ENCODE measurements at regions not wholly inside any gene's neighbourhood (a gene's known extent, or its start where the extent isn't known, plus 50 kb on each side); places are given as distances from the start of the nearest gene placed in this dataset.

DNA sequence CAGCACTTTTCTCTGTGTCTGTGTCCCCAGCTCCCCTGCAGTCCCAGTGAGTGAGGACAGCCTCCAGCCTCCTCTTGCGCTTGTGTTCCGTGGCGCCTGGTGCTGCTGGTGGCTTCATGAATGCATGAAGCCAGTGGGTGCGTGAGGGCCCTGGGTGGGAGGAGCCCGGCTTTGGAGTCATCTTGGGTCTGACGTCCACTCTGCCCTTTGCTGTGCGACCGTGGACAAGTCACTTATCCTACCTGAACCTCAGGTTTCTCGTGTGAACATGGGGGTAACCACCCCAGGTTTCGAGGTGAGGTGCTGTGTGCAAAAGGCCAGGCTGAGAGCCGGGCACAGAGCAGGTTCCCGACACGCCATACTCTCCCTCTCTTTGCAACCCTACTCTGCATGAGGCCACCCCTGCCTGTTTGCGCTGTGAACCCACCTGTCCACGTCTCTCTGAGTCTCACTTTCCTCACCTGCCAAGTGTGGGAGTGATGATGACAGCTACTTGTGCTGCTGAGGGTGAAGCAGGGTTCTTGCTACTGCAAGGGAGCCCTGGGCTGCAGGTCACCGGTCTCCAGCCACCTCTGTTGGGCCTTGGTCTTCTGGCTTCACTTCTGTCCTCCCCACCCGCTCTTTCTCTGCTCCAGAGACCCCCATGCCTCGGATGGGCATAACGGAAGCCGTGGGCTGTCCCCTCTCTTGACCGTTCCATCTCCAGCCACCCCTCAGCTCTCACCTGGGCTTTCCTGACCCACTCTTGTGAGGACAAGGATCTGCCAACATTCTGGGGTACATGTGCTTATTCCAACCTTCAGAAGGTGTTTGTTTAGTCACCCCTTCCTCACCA is 537.6 kb downstream of the TBC1D22A start:
- no peak for DNase-seq (ENCODE audit: low read depth in 4 of 4, low spot score in 2 of 4)

DNA sequence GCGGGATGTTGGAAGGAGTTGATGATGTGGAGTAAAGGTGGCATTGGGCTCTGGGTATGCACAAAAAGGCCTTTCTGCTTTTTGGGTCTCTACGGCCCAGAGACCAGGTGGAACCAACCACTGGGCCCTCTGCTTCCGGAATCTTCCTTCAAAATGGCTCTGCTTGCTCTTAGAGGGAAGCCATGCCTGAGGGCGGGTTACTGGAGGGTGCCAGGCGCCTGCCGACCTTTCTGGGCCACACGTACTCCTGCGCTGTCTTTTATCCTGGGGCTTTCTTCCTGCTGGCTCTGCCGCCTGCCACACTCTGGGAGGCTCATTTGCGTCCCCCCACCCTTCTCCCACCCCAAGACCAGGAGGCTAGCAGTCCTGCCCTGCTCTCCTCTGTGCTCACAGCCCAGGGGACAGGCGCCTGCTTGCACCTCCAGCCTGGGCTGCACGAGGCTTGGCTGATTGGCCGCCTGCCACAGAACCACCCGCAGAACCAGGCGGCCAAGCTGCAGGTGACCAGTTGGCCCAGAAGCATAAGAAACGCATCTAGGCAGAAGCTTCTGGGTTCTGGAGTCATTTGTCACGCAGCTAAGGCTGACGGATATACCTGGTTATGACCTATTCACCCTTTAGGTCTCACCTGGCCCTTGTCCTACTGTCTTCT is 536.9 kb downstream of the TBC1D22A start:
- DNase-seq (ENCODE audit: low read depth in 4 of 4, low spot score in 2 of 4), result no peak

DNA sequence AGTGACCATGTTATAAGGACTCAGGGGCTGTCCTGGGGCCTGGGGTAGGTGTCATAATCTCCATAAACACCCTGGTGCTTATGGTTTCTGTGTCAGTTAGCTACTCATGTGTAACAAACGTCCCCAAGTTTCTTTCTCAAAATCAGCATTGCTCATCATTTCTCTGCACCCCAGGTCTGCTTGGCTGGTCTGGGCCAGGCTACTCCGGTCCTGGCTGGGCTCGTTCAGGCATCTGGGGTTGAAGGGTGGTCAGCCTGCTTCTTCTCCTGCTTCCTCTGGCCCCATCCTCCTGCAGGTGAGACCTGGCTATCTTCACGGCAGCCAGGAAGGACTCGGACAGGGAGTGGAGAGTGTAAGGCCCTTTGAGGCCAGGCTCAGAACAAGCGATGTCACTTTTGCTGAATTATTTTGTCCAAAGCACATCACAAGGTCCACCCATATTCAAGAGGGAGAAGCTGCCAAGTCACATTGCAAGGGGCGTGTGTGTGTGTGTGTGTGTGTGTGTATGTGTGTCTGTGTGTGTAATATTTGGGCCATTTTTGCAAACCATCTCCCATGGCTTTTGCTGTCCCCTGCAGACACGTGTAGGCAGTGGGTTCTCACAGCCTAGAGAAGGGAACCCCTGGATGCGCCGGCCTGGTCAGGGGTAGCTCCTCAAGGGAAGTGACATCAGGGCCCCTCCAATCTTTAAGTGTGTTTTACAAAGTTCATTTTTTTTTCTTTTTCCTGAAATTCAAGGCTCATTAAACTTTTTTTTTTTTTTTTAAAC is 535.8 kb downstream of the TBC1D22A start:
- no peak for DNase-seq (ENCODE audit: low read depth in 4 of 4, low spot score in 2 of 4)

DNA sequence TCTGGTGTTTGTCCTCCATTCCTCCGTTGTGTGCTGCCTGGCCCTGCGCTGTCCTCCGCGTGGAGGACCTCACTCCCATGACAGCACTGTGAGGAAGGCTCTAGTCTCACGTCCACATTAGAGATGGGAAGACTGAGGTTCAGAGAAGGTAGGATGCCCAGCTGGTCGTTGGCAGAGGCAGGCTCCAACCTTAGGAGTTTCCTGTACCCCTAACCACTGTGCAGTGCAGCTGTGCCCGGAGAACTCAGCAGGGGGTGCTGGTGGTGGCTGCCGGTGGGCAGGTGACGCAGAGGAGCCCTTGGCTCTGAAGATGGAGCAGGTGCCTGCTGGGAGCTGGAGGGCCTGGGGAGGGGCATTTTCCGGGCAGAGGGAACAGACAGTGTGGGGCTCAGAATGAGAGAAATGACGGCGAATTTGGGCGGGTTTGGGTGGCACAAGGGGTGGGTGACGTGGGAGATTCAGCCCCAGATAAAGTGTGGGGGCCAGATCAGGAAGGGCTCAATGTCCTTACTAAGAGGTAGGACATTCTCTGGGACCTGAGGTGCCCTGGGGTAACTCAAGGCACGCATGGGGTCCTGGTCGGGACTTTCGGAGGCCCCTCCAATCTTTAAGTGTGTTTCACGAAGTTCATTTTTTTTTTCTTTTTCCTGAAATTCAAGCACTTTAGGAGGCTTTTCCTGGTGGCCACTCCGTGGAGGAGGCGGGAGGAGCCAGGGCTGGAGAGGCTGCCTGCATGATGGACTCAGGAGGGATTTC is 535.0 kb downstream of the TBC1D22A start:
- no peak for DNase-seq (ENCODE audit: low read depth in 4 of 4, low spot score in 2 of 4)

GRCh38 chr22:47296405-47297260 is 534.2 kb downstream of the TBC1D22A start:
- DNase-seq (ENCODE audit: low read depth in 4 of 4, low spot score in 2 of 4), result no peak

DNA sequence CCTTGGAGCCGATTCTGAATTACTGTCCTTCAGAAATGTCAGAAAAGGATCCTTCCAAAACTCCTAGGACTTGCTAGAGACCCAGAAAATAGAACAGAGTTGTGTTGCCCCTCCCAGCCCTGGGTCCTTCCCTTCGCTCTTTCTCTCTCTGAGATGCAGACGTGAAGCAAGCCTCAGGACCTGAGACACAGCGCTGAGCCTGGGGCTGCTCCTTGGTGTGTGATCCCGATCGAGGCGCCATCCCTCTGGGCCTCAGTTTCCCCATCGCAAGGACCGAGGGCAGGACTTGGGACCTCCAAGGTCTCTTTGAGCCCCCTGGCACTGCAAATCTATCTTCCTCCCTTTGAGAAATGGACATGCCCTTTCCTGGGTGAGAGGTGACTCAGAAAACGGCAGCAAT is 533.5 kb downstream of the TBC1D22A start:
- DNase-seq (ENCODE audit: low read depth in 4 of 4, low spot score in 2 of 4), result no peak

DNA sequence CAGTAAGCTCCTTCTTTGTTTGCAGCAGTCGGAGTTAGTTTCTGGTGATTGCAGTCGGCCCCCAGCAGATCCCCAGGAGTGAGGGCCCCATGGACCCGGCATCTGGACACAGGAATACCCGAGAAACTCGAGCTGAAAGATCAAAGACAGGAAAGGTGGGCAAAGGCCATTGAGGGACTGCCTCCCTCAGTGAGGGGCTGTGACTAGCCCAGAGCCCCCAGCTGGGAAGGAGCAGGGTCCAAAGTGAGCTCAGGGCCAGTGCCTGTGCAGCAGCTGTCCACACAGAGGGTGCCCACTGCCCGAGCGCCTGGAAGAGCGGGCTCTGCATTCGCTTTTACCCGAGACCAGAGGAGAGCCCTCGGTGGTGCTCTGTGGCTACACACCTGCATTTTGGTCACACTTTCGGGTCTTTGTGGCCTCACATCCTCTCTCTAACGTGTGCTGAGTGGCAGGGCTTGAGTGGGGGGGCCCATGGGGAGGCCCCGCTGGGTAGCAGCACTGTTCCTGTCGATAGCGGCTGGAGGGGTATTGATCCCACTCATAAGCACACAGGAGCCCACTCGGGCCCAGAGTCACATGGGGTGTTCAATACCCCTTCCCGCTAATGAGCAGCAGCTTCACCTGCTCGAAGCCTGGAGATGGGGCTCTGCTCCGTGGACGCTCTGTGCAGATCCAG is 532.9 kb downstream of the TBC1D22A start:
- DNase-seq (ENCODE audit: low read depth in 4 of 4, low spot score in 2 of 4), result no peak

DNA sequence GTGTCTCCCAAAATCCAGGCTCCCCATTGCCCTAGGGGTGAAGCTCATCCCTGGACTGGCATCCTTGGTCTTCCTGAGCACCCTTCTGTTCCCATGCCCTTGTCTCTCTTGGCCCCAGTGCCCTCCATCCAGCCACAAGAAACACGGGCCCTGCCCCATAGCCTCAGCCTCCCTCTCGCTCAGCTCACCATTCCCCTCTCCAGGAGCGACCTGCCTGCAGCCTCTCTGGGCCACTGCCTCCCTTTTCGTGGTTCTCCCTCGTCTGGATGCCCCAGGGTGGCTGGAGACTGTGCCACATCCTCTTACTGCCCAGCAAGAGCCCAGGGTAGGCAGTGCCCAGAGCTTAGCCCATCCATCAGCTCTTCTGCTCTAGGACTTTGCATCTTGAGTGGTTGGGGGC is 532.1 kb downstream of the TBC1D22A start:
- no peak for DNase-seq (ENCODE audit: low read depth in 4 of 4, low spot score in 2 of 4)

DNA sequence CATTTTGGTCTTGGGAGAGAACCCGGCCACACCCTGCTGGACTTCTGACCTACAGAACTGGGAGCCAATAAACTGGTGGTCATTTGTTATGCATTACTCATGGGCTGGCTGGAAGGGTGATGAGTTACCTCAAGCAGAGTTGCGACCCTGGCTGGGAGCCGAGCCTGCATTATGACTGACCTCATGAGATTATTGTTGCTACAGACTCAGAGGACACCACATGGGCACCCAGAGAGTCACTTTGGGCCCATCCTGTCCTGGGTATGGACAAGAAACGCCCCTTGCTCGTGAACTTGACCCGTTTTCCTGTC is 531.7 kb downstream of the TBC1D22A start:
- DNase-seq (ENCODE audit: low read depth in 4 of 4, low spot score in 2 of 4), result no peak

GRCh38 chr22:47293368-47294221 is 531.1 kb downstream of the TBC1D22A start:
- DNase-seq (ENCODE audit: low read depth in 4 of 4, low spot score in 2 of 4), result no peak

DNA sequence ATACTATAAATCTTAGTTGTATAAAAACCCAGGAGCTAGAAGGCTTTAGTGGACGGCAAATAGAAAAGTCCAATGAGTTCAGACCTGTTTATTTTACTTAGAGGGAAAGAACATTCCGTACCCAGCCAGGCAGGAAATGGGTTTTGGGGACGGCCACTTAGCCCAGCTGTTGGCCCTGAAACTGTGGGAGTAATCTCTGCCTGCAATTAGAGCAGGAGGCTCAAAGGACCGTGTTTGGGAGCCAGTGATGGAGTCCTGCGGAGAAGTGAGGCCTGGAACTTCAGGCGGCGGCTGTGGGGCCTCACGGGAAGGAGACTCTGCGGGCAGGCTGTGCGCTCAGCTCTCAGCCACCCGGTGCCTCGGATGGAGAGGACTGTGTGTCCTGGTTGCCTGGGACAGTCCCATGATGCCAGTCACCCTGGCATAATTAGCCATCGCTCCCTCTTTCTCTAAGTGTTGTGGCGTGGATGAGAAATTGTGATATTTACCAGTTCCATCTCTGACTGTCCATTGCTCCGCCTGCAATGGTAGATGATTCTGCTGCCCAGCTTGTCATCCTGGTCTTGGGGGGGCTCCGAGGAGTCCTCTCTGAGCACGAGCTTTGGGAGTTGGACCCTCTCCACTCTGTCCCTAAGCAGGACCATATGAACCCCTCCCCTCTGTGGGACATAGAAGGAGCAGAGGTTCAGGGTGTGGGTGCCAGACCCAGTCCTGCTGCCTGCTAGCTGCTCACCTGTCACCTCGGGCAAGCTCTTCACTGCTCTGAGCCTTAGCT is 530.3 kb downstream of the TBC1D22A start:
- DNase-seq (ENCODE audit: low read depth in 4 of 4, low spot score in 2 of 4), result peak in 2 of 4 donors; percentile 22 to 45

- no peak for DNase-seq (ENCODE audit: low read depth in 4 of 4, low spot score in 2 of 4)
Observed at GRCh38 chr22:47291565-47292495, 529.4 kb downstream of the TBC1D22A start.

GRCh38 chr22:47290706-47291430 is 528.4 kb downstream of the TBC1D22A start:
- DNase-seq (ENCODE audit: low read depth in 4 of 4, low spot score in 2 of 4), result no peak

DNA sequence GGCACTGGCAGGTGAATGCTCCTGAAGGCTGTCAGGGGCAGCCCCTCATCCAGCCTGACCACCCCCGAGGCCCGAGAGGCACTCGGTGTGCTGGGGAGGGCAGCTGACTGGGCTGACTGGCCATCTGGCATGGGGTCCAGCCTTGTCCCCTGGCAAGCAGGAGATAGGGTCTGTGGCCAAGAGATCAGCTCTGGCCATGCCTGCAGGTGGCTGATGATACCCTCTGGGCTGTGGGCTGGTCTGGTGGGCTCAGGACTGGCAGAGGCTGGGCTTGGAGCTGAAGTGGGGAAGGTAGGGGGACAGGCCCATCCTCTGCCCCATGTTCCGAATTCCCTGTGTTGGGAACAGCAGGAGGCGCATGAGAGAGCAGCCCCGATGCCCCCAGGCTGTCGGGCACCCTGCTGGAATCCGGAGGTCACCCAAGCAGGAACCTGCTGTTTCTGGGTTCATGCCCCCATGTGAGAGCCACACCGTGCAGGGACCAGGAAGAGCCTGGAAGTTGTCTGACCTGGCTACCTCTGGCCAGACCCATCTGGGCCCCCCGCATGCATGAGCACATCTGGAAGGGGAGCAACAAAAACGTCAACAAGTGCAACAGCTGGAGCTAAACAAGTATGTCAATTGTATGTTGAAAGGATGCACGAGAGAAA is 527.0 kb downstream of the TBC1D22A start:
- DNase-seq (ENCODE audit: low read depth in 4 of 4, low spot score in 2 of 4), result no peak

GRCh38 chr22:47288680-47289079 is 526.2 kb downstream of the TBC1D22A start:
- no peak for DNase-seq (ENCODE audit: low read depth in 4 of 4, low spot score in 2 of 4)

Measured in left renal cortex interstitium (tissue), 4 donors.